ENCODE measurements at regions not wholly inside any gene's neighbourhood (a gene's known extent, or its start where the extent isn't known, plus 50 kb on each side); places are given as distances from the start of the nearest gene placed in this dataset.

GRCh38 chr1:82045221-82045620 lies 244.5 kb downstream of the ADGRL2 start:
- TF ChIP-seq POLR2A (IDR thresholded peaks at IDR 0.05) = no peak
- no peak for TF ChIP-seq CTCF (IDR thresholded peaks at IDR 0.05)
- no peak for TF ChIP-seq POLR2AphosphoS5 (IDR thresholded peaks at IDR 0.05)

All from upper lobe of left lung (tissue), 4 donors.